ENCODE measurements at regions not wholly inside any gene's neighbourhood (a gene's known extent, or its start where the extent isn't known, plus 50 kb on each side); places are given as distances from the start of the nearest gene placed in this dataset.

- no peak overlapping the region for H3K18ac ChIP-seq (ENCODE audit: insufficient read length, low read depth, low read length)
- no peaks in the 10 kb centered on the region for H3K23me2 ChIP-seq (ENCODE audit: insufficient read length, low read depth, low read length, poor library complexity, severe bottlenecking)
- H3K36me3 Mint-ChIP-seq (ENCODE audit: insufficient read depth in 1 of 3, low read depth in 3 of 3), result no peaks in the 10 kb centered on the region
- no peak overlapping the region for H2BK15ac ChIP-seq (ENCODE audit: low read depth, low read length)
- no peaks in the 10 kb centered on the region for H3K4me1 Mint-ChIP-seq
- H3K4me2 ChIP-seq (ENCODE audit: insufficient read depth, insufficient read length, low read length), result no peak overlapping the region
- no peak overlapping the region for H2BK20ac ChIP-seq (ENCODE audit: low read depth, low read length, poor library complexity, severe bottlenecking)
- H3K9ac ChIP-seq (ENCODE audit: extremely low read depth, insufficient read length, low read length), result no peak overlapping the region
- no peak overlapping the region for H2AK5ac ChIP-seq (ENCODE audit: insufficient read length, low read length)
- no peaks in the 10 kb centered on the region for H3K9me3 ChIP-seq (ENCODE audit: control insufficient read depth, low read depth, low read length)
- no peak overlapping the region for H3K23ac ChIP-seq (ENCODE audit: insufficient read length, low read depth, low read length)
- no peak overlapping the region for H3K14ac ChIP-seq (ENCODE audit: insufficient read depth, low read length)
- H3T11ph ChIP-seq (ENCODE audit: low read length), result no peak overlapping the region
- no peaks in the 10 kb centered on the region for H3K27me3 ChIP-seq (ENCODE audit: insufficient read depth, low read length)
- no peaks in the 10 kb centered on the region for H3K79me2 ChIP-seq (ENCODE audit: insufficient read depth, low read length)
- H2BK120ac ChIP-seq (ENCODE audit: low read depth, low read length, poor library complexity, severe bottlenecking), result no peak overlapping the region
- H3K56ac ChIP-seq (ENCODE audit: insufficient read length, low read depth, low read length), result no peak overlapping the region
- no peak overlapping the region for H4K91ac ChIP-seq (ENCODE audit: insufficient read length, low read depth, low read length)
- DNase-seq, result no peak
- no peaks in the 10 kb centered on the region; a peak in 1 of 5 replicates for H3K9me3 Mint-ChIP-seq
- no peak overlapping the region for H3K27ac Mint-ChIP-seq
- no peak overlapping the region for H3K4ac ChIP-seq (ENCODE audit: low read depth, low read length)
- H3K4me3 Mint-ChIP-seq, result no peak overlapping the region
- H4K8ac ChIP-seq (replicated peaks; ENCODE audit: insufficient read length, low read depth, low read length), result no peak overlapping the region
- no CpG with 5 or more reads among the region's 2 CpGs for WGBS (ENCODE audit: extremely low coverage, insufficient read length, low lambda C conversion rate)
- no peak overlapping the region for H2BK5ac ChIP-seq (ENCODE audit: insufficient read length, low read length)
- no peak overlapping the region for H3K27ac ChIP-seq (ENCODE audit: insufficient read length, low read depth, low read length)
- H3K27me3 Mint-ChIP-seq (ENCODE audit: low read depth), result no peaks in the 10 kb centered on the region
- H2AFZ ChIP-seq (ENCODE audit: low read length), result no peak overlapping the region
- H4K20me1 ChIP-seq (ENCODE audit: control insufficient read depth, insufficient read depth, insufficient read length), result no peaks in the 10 kb centered on the region
- no peaks in the 10 kb centered on the region for H3K79me1 ChIP-seq (ENCODE audit: insufficient read depth, low read depth, low read length, poor library complexity, severe bottlenecking)
- TF ChIP-seq CTCF (conservative IDR thresholded peaks at IDR 0.05), result no peak
- H4K5ac ChIP-seq (ENCODE audit: insufficient read length, low read depth, low read length), result no peak overlapping the region
- H2BK12ac ChIP-seq (ENCODE audit: insufficient read length, low read depth, low read length), result no peak overlapping the region
- no peaks in the 10 kb centered on the region for H3K4me1 ChIP-seq (ENCODE audit: insufficient read depth, low read length)
These were observed 149.4 kb upstream of the CNTN3 start for GRCh38 chr3:74763830-74764229.

Measured in H9 (cell line).